HEK293 (cell line): ENCODE measurements at regions not wholly inside any gene's neighbourhood (a gene's known extent, or its start where the extent isn't known, plus 50 kb on each side); places are given as distances from the start of the nearest gene placed in this dataset.

ENCODE experiments used
- CTCF ChIA-PET: fragments of 350-600 bp; formaldehyde crosslinking; extraction: SDS; loops from one replicate; lab custom pipeline; 2021; ENCODE audit warnings: antibody characterized with exemption; lab: Yijun Ruan, JAX
- POLR2A ChIA-PET: fragments of 300-600 bp; formaldehyde crosslinking; extraction: SDS; loops from one replicate; lab custom pipeline; 2020; ENCODE audit warnings: antibody characterized with exemption, inconsistent platforms; lab: Yijun Ruan, JAX
- H3K27ac ChIP-seq: fragments of 200-500 bp; sonication (Bioruptor generic); 2 replicates; pipeline ENCODE4 v1.5.1; 2014; ENCODE audit warnings: low read depth, low read length, control low read depth, inconsistent platforms; ENCODE audit errors: extremely low read depth
- H3K36me3 ChIP-seq, 2 experiments: fragments of 200-500 bp in 1 of 2; sonication (Bioruptor generic) in 1 of 2; 1 replicate in 1 of 2; 2 replicates in 1 of 2; pipeline ENCODE4 v1.5.1; 2014 to 2017; ENCODE audit warnings: inconsistent platforms in 2 of 2, low read length in 2 of 2; ENCODE audit not compliant: control insufficient read depth in 2 of 2, insufficient read depth in 1 of 2
- H3K4me1 ChIP-seq: fragments of 200-500 bp; sonication (Bioruptor generic); 2 replicates; pipeline ENCODE4 v1.5.1; 2014; ENCODE audit warnings: mild to moderate bottlenecking, low read length, inconsistent platforms; ENCODE audit not compliant: control insufficient read depth, insufficient read depth
- H3K4me3 ChIP-seq: 2 replicates; pipeline ENCODE4 v1.5.1; 2011; ENCODE audit warnings: low read depth, mild to moderate bottlenecking, control low read depth, low read length, moderate library complexity
- H3K9me3 ChIP-seq: fragments of 200-500 bp; sonication (Bioruptor generic); 2 replicates; pipeline ENCODE4 v1.5.1; 2014; ENCODE audit warnings: low read depth, low read length, inconsistent platforms; ENCODE audit not compliant: control insufficient read depth, insufficient read depth
- ATF2 ChIP-seq: fragments of 450-650 bp; formaldehyde crosslinking; IDR thresholded peaks from 2 replicates; pipeline ENCODE4 v1.5.1; 2016; ENCODE audit warnings: missing biosample characterization, missing genetic modification characterization, low read depth
- GLIS1 ChIP-seq: fragments of 450-650 bp; formaldehyde crosslinking; IDR thresholded peaks from 2 replicates; pipeline ENCODE4 v1.5.1; 2016; ENCODE audit warnings: missing biosample characterization, missing genetic modification characterization
- HOXD13 ChIP-seq: sonication (generic); formaldehyde crosslinking; IDR thresholded peaks from 2 replicates; pipeline ENCODE4 v1.8.0; 2022; ENCODE audit warnings: missing genetic modification reagents, borderline replicate concordance
- KLF17 ChIP-seq: fragments of 450-650 bp; formaldehyde crosslinking; IDR thresholded peaks from 2 replicates; pipeline ENCODE4 v1.5.1; 2016; ENCODE audit warnings: missing biosample characterization, missing genetic modification characterization
- OVOL3 ChIP-seq: fragments of 450-650 bp; formaldehyde crosslinking; IDR thresholded peaks from 2 replicates; pipeline ENCODE4 v1.5.1; 2016; ENCODE audit warnings: missing biosample characterization, missing genetic modification characterization
- PATZ1 ChIP-seq: fragments of 450-650 bp; formaldehyde crosslinking; IDR thresholded peaks from 2 replicates; pipeline ENCODE4 v1.5.1; 2016; ENCODE audit warnings: missing biosample characterization, missing genetic modification characterization
- PRDM6 ChIP-seq: fragments of 450-650 bp; formaldehyde crosslinking; IDR thresholded peaks from 2 replicates; pipeline ENCODE4 v1.5.1; 2017; ENCODE audit warnings: missing biosample characterization, missing genetic modification characterization
- ZFP37 ChIP-seq: fragments of 450-650 bp; formaldehyde crosslinking; IDR thresholded peaks from 2 replicates; pipeline ENCODE4 v1.5.1; 2016; ENCODE audit warnings: missing biosample characterization, missing genetic modification characterization
- ZFP41 ChIP-seq: fragments of 450-650 bp; formaldehyde crosslinking; IDR thresholded peaks from 2 replicates; pipeline ENCODE4 v1.5.1; 2016; ENCODE audit warnings: missing biosample characterization, missing genetic modification characterization, borderline replicate concordance
- ZNF146 ChIP-seq: fragments of 450-650 bp; formaldehyde crosslinking; IDR thresholded peaks from 2 replicates; pipeline ENCODE4 v1.5.1; 2016; ENCODE audit warnings: missing biosample characterization, missing genetic modification characterization
- ZNF16 ChIP-seq: fragments of 450-650 bp; formaldehyde crosslinking; IDR thresholded peaks from 2 replicates; pipeline ENCODE4 v1.5.1; 2016; ENCODE audit warnings: low read depth, missing biosample characterization, missing genetic modification characterization
- ZNF169 ChIP-seq: fragments of 450-650 bp; formaldehyde crosslinking; IDR thresholded peaks from 2 replicates; pipeline ENCODE4 v1.5.1; 2016; ENCODE audit warnings: missing biosample characterization, missing genetic modification characterization
- ZNF221 ChIP-seq: fragments of 450-650 bp; formaldehyde crosslinking; IDR thresholded peaks from 2 replicates; pipeline ENCODE4 v1.5.1; 2017; ENCODE audit warnings: missing biosample characterization, missing genetic modification characterization, borderline replicate concordance
- ZNF48 ChIP-seq: fragments of 450-650 bp; formaldehyde crosslinking; IDR thresholded peaks from 2 replicates; pipeline ENCODE4 v1.5.1; 2016; ENCODE audit warnings: missing biosample characterization, missing genetic modification characterization
- ZNF510 ChIP-seq: fragments of 450-650 bp; formaldehyde crosslinking; IDR thresholded peaks from 2 replicates; pipeline ENCODE4 v1.5.1; 2018; ENCODE audit warnings: mild to moderate bottlenecking, missing genetic modification characterization, missing biosample characterization; ENCODE audit not compliant: insufficient replicate concordance
- ZNF513 ChIP-seq: fragments of 450-650 bp; IDR thresholded peaks from 2 replicates; pipeline ENCODE4 v1.5.1; 2018; ENCODE audit warnings: missing biosample characterization, missing genetic modification characterization
- ZNF549 ChIP-seq: fragments of 450-650 bp; IDR thresholded peaks from 2 replicates; pipeline ENCODE4 v1.5.1; 2018; ENCODE audit warnings: missing biosample characterization, missing genetic modification characterization, mild to moderate bottlenecking, inconsistent platforms, moderate library complexity
- ZNF571 ChIP-seq: fragments of 450-650 bp; formaldehyde crosslinking; IDR thresholded peaks from 2 replicates; pipeline ENCODE4 v1.5.0; 2017; ENCODE audit warnings: missing biosample characterization, missing genetic modification characterization
- ZNF585B ChIP-seq: fragments of 450-650 bp; formaldehyde crosslinking; IDR thresholded peaks from 2 replicates; pipeline ENCODE4 v1.5.1; 2016; ENCODE audit warnings: missing biosample characterization, missing genetic modification characterization
- ZNF610 ChIP-seq: fragments of 450-650 bp; formaldehyde crosslinking; IDR thresholded peaks from 2 replicates; pipeline ENCODE4 v1.5.1; 2016; ENCODE audit warnings: missing biosample characterization, missing genetic modification characterization, borderline replicate concordance
- ZNF660 ChIP-seq: fragments of 450-650 bp; IDR thresholded peaks from 2 replicates; pipeline ENCODE4 v1.5.1; 2018; ENCODE audit warnings: missing biosample characterization, mild to moderate bottlenecking, missing genetic modification characterization
- ZNF704 ChIP-seq: fragments of 450-650 bp; formaldehyde crosslinking; IDR thresholded peaks from 2 replicates; pipeline ENCODE4 v1.5.1; 2016; ENCODE audit warnings: missing biosample characterization, missing genetic modification characterization
- ZSCAN16 ChIP-seq: fragments of 450-650 bp; formaldehyde crosslinking; IDR thresholded peaks from 2 replicates; pipeline ENCODE4 v1.5.1; 2016; ENCODE audit warnings: missing biosample characterization, missing genetic modification characterization
- TF ChIP-seq, protein P1 (sequence below): fragments of 450-650 bp; formaldehyde crosslinking; IDR thresholded peaks from 2 replicates; pipeline ENCODE4 v1.5.1; 2016; ENCODE audit warnings: missing biosample characterization, missing genetic modification characterization

GRCh38 chr1:191709215-191709614 lies 449.0 kb upstream of the RGS18 start:
- Histone ChIP-seq H3K27ac (no peak overlapping the region), H3K4me3 (no peak overlapping the region), H3K9me3 (no peaks in the 10 kb centered on the region), H3K4me1 (no peaks in the 10 kb centered on the region), H3K36me3 (no peaks in the 10 kb centered on the region)
- CTCF ChIA-PET, result no interaction called here
- POLR2A ChIA-PET, result no interaction called here
- no peak for TF ChIP-seq ATF2
- no peak for TF ChIP-seq PATZ1
- TF ChIP-seq ZNF16 (tag by site-specific recombination), result no peak
- no peak for TF ChIP-seq ZNF704
- no peak for TF ChIP-seq ZNF549 (tag by site-specific recombination)
- TF ChIP-seq ZFP37 (tag by site-specific recombination), result no peak
- TF ChIP-seq ZNF169 (tag by site-specific recombination), result no peak
- TF ChIP-seq KLF17 (tag by site-specific recombination), result no peak
- TF ChIP-seq PRDM6, result no peak
- TF ChIP-seq GLIS1 (tag by site-specific recombination), result no peak
- no peak for TF ChIP-seq ZNF146 (tag by site-specific recombination)

GRCh38 chr1:191711961-191712360 lies 446.3 kb upstream of the RGS18 start:
- no peak overlapping the region for H3K4me3 ChIP-seq

More at GRCh38 chr1:191711961-191712360, 446.3 kb upstream of the RGS18 start:
- Histone ChIP-seq H3K36me3 (no peaks in the 10 kb centered on the region), H3K4me1 (no peaks in the 10 kb centered on the region), H3K9me3 (no peaks in the 10 kb centered on the region), H3K27ac (no peak overlapping the region)
- TF ChIP-seq OVOL3 (tag by site-specific recombination) (no peak), HOXD13 (no peak), KLF17 (tag by site-specific recombination) (no peak), ZFP41 (tag by site-specific recombination) (no peak), ZNF571 (no peak), ZNF221 (tag by site-specific recombination) (no peak), ZNF48 (tag by site-specific recombination) (no peak), ZNF585B (no peak), ZNF513 (tag by site-specific recombination) (no peak), ZSCAN16 (tag by site-specific recombination) (no peak), ZNF660 (tag by site-specific recombination) (no peak), ZNF549 (tag by site-specific recombination) (no peak), ZNF510 (tag by site-specific recombination) (no peak), ZNF610 (tag by site-specific recombination) (no peak)
- TF ChIP-seq, protein P1, sequence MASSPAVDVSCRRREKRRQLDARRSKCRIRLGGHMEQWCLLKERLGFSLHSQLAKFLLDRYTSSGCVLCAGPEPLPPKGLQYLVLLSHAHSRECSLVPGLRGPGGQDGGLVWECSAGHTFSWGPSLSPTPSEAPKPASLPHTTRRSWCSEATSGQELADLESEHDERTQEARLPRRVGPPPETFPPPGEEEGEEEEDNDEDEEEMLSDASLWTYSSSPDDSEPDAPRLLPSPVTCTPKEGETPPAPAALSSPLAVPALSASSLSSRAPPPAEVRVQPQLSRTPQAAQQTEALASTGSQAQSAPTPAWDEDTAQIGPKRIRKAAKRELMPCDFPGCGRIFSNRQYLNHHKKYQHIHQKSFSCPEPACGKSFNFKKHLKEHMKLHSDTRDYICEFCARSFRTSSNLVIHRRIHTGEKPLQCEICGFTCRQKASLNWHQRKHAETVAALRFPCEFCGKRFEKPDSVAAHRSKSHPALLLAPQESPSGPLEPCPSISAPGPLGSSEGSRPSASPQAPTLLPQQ (tag by site-specific recombination), result no peak
- CTCF ChIA-PET, result no interaction called here
- POLR2A ChIA-PET, result no interaction called here
